CD14-positive monocyte (primary cell): ENCODE measurements at regions not wholly inside any gene's neighbourhood (a gene's known extent, or its start where the extent isn't known, plus 50 kb on each side); places are given as distances from the start of the nearest gene placed in this dataset.

Experiments used
- DNase-seq, 3 donors: peaks; one replicate each; pipeline ENCODE4 v3.0.0-alpha.2; 2011 to 2022
- H2AFZ ChIP-seq: 2 replicates; pipeline ENCODE4 v1.6.0; 2012; ENCODE audit warnings: mild to moderate bottlenecking, low read depth, low read length, inconsistent platforms; ENCODE audit not compliant: insufficient read depth, poor library complexity, severe bottlenecking
- H3K27ac ChIP-seq, 2 donors: 1 replicate in 1 of 2; 2 replicates in 1 of 2; pipeline ENCODE4 v1.5.1; 2012 to 2013; ENCODE audit warnings: low read length in 2 of 2, control low read depth in 1 of 2, inconsistent platforms in 1 of 2, low read depth in 1 of 2, mild to moderate bottlenecking in 1 of 2
- H3K27me3 ChIP-seq, 2 donors: one replicate each; pipeline versions ENCODE4 v1.6.0 to v1.6.1; 2011 to 2013; ENCODE audit warnings: low read length in 2 of 2; ENCODE audit not compliant: control insufficient read depth in 2 of 2, insufficient read depth in 2 of 2
- H3K36me3 ChIP-seq, 2 donors: replicated peaks in 1 of 2; 1 replicate in 1 of 2; 2 replicates in 1 of 2; pipeline versions ENCODE4 v1.5.1 to v1.6.1; 2012 to 2013; ENCODE audit warnings: low read length in 2 of 2, control low read depth in 1 of 2, inconsistent platforms in 1 of 2, mild to moderate bottlenecking in 1 of 2; ENCODE audit not compliant: insufficient read depth in 2 of 2, control insufficient read depth in 1 of 2
- H3K4me1 ChIP-seq, 2 donors: 1 replicate in 1 of 2; 2 replicates in 1 of 2; pipeline versions ENCODE4 v1.5.1 to v1.6.1; 2012 to 2013; ENCODE audit warnings: low read length in 2 of 2, control low read depth in 1 of 2, inconsistent platforms in 1 of 2, mild to moderate bottlenecking in 1 of 2, moderate library complexity in 1 of 2; ENCODE audit not compliant: insufficient read depth in 2 of 2, control insufficient read depth in 1 of 2
- H3K4me2 ChIP-seq: replicated peaks from 2 replicates; pipeline ENCODE3; 2012; ENCODE audit warnings: low read length, moderate library complexity, mild to moderate bottlenecking; ENCODE audit not compliant: poor library complexity, severe bottlenecking; ENCODE audit errors: extremely low read depth
- H3K4me3 ChIP-seq, 3 experiments: fragments of 200-600 bp in 1 of 3; sonication (generic) in 1 of 3; replicated peaks in 1 of 3; 1 replicate in 2 of 3; 2 replicates in 1 of 3; pipeline ENCODE4 v1.5.1; 2011 to 2013; ENCODE audit warnings: low read length in 3 of 3, mild to moderate bottlenecking in 3 of 3, control low read depth in 2 of 3, low read depth in 2 of 3, inconsistent platforms in 1 of 3, moderate library complexity in 1 of 3
- H3K79me2 ChIP-seq: 2 replicates; pipeline ENCODE4 v1.6.0; 2012; ENCODE audit warnings: mild to moderate bottlenecking, control low read depth, inconsistent platforms, low read length, moderate library complexity; ENCODE audit not compliant: insufficient read depth
- H3K9ac ChIP-seq: 2 replicates; pipeline ENCODE4 v1.6.0; 2017; ENCODE audit warnings: low read length, mild to moderate bottlenecking; ENCODE audit not compliant: insufficient read depth, poor library complexity, severe bottlenecking
- H3K9me3 ChIP-seq, 2 donors: replicated peaks in 1 of 2; 1 replicate in 1 of 2; 2 replicates in 1 of 2; pipeline versions ENCODE4 v1.5.1 to v1.6.1; 2012 to 2013; ENCODE audit warnings: low read length in 2 of 2, control low read depth in 1 of 2; ENCODE audit not compliant: control insufficient read depth in 1 of 2, insufficient read depth in 1 of 2
- H4K20me1 ChIP-seq: 2 replicates; pipeline ENCODE4 v1.6.0; 2012; ENCODE audit warnings: mild to moderate bottlenecking, low read length, control low read depth, moderate library complexity; ENCODE audit not compliant: insufficient read depth
- H3K27ac Mint-ChIP-seq, 7 donors: one replicate each; pipeline ENCODE4 v1.8.0; 2020; ENCODE audit warnings: mild to moderate bottlenecking in 7 of 7, mixed read lengths in 7 of 7, moderate library complexity in 6 of 7, inconsistent platforms in 2 of 7
- H3K27me3 Mint-ChIP-seq, 3 donors: one replicate each; pipeline ENCODE4 v1.8.0; 2021 to 2022; ENCODE audit warnings: low read depth in 3 of 3, mild to moderate bottlenecking in 3 of 3, mixed read lengths in 3 of 3, moderate library complexity in 3 of 3, inconsistent platforms in 1 of 3
- H3K36me3 Mint-ChIP-seq, 2 donors: one replicate each; pipeline ENCODE4 v1.8.0; 2020; ENCODE audit warnings: mixed read lengths in 2 of 2, inconsistent platforms in 1 of 2, mild to moderate bottlenecking in 1 of 2
- H3K4me1 Mint-ChIP-seq: one replicate; pipeline ENCODE4 v1.8.0; 2020; ENCODE audit warnings: mild to moderate bottlenecking, mixed read lengths
- H3K4me3 Mint-ChIP-seq, 2 donors: one replicate each; pipeline ENCODE4 v1.8.0; 2020; ENCODE audit warnings: mild to moderate bottlenecking in 2 of 2, mixed read lengths in 2 of 2, moderate library complexity in 1 of 2
- H3K9me3 Mint-ChIP-seq, 7 donors: one replicate each; pipeline ENCODE4 v1.8.0; 2020 to 2022; ENCODE audit warnings: mixed read lengths in 7 of 7, mild to moderate bottlenecking in 6 of 7, moderate library complexity in 6 of 7, inconsistent platforms in 2 of 7
- WGBS: methylation state at CpG from one replicate; pipeline ENCODE4 v1.1.5; 2013; ENCODE audit warnings: missing lambda C conversion rate; ENCODE audit not compliant: insufficient coverage; 5-methylcytosine and 5-hydroxymethylcytosine counted together
- intact Hi-C, 2 donors: fragments of 100-400 bp; cut with micrococcal nuclease; formaldehyde crosslinking; loops; one replicate each; pipeline versions ENCODE4 v1.15.0 to v1.15.1; 2023
- TF ChIP-seq, protein P1 (sequence below): fragments of 200-600 bp; IDR thresholded peaks from one replicate; pipeline ENCODE4 v1.8.0; 2022; ENCODE audit warnings: antibody characterized with exemption, mild to moderate bottlenecking

GRCh38 chr20:57884956-57885355, 175.1 kb upstream of the PMEPA1 start:
- Histone ChIP-seq H3K27ac (no peak overlapping the region), H3K4me3 (no peak overlapping the region), H3K9me3 (no peaks in the 10 kb centered on the region), H3K79me2 (no peaks in the 10 kb centered on the region), H2AFZ (no peak overlapping the region), H3K27me3 (no peaks in the 10 kb centered on the region), H3K4me2 (no peak overlapping the region), H3K4me1 (no peaks in the 10 kb centered on the region), H3K36me3 (no peaks in the 10 kb centered on the region), H3K9ac (no peak overlapping the region), H4K20me1 (no peaks in the 10 kb centered on the region)
- WGBS: 100% methylated on average over 2 of the region's 5 CpGs
- no peak overlapping the region for H3K4me3 Mint-ChIP-seq
- H3K27me3 Mint-ChIP-seq: peaks cover 4 to 7% (median 7%) of the 10 kb centered on the region in 3 donors
- intact Hi-C loops: no loop called here
- H3K27ac Mint-ChIP-seq: peak overlapping the region in 1 of 7 donors; percentile 22
- no peaks in the 10 kb centered on the region for H3K36me3 Mint-ChIP-seq
- TF ChIP-seq, protein P1, sequence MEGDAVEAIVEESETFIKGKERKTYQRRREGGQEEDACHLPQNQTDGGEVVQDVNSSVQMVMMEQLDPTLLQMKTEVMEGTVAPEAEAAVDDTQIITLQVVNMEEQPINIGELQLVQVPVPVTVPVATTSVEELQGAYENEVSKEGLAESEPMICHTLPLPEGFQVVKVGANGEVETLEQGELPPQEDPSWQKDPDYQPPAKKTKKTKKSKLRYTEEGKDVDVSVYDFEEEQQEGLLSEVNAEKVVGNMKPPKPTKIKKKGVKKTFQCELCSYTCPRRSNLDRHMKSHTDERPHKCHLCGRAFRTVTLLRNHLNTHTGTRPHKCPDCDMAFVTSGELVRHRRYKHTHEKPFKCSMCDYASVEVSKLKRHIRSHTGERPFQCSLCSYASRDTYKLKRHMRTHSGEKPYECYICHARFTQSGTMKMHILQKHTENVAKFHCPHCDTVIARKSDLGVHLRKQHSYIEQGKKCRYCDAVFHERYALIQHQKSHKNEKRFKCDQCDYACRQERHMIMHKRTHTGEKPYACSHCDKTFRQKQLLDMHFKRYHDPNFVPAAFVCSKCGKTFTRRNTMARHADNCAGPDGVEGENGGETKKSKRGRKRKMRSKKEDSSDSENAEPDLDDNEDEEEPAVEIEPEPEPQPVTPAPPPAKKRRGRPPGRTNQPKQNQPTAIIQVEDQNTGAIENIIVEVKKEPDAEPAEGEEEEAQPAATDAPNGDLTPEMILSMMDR: no peak
- DNase-seq: no peak
- peaks cover 0 to 2% (median 0%) of the 10 kb centered on the region in 7 donors for H3K9me3 Mint-ChIP-seq
- H3K4me1 Mint-ChIP-seq: no peaks in the 10 kb centered on the region

GRCh38 chr20:57883761-57884160, 173.9 kb upstream of the PMEPA1 start:
- no peaks in the 10 kb centered on the region for H3K36me3 ChIP-seq
- no peak overlapping the region for H3K27ac ChIP-seq
- H2AFZ ChIP-seq: no peak overlapping the region
- no peaks in the 10 kb centered on the region for H3K36me3 Mint-ChIP-seq
- no peaks in the 10 kb centered on the region for H3K4me1 Mint-ChIP-seq
- no peak overlapping the region for H3K27ac Mint-ChIP-seq
- DNase-seq: no peak
- peaks cover 7 to 10% (median 9%) of the 10 kb centered on the region in 3 donors for H3K27me3 Mint-ChIP-seq
- no peak overlapping the region for H3K4me3 ChIP-seq
- no peak overlapping the region for H3K4me2 ChIP-seq
- H3K9me3 Mint-ChIP-seq: peaks cover 0 to 2% (median 0%) of the 10 kb centered on the region in 7 donors
- no peaks in the 10 kb centered on the region for H3K27me3 ChIP-seq
- intact Hi-C loops: no loop called here
- no peak overlapping the region for H3K9ac ChIP-seq
- no peaks in the 10 kb centered on the region for H3K4me1 ChIP-seq
- no peaks in the 10 kb centered on the region for H3K79me2 ChIP-seq
- H3K9me3 ChIP-seq: no peaks in the 10 kb centered on the region
- H3K4me3 Mint-ChIP-seq: no peak overlapping the region
- 93% methylated on average over 2 of the region's 5 CpGs for WGBS
- TF ChIP-seq, protein P1: no peak
- no peaks in the 10 kb centered on the region for H4K20me1 ChIP-seq
